SK-N-MC (cell line): ENCODE measurements at regions not wholly inside any gene's neighbourhood (a gene's known extent, or its start where the extent isn't known, plus 50 kb on each side); places are given as distances from the start of the nearest gene placed in this dataset.

Source experiments
- EZH2 ChIP-seq: fragments of 200-600 bp; sonication (generic); IDR thresholded peaks from one replicate; pipeline ENCODE4 v1.6.1; 2017; ENCODE audit warnings: antibody characterized with exemption
- POLR2AphosphoS5 ChIP-seq: IDR thresholded peaks from 2 replicates; pipeline ENCODE4 v1.6.1; 2012; ENCODE audit warnings: mild to moderate bottlenecking, low read depth, low read length, borderline replicate concordance

- TF ChIP-seq EZH2: no peak
- no peak for TF ChIP-seq POLR2AphosphoS5
These were observed 890.8 kb upstream of the PHF14 start for GRCh38 chr7:10082896-10083295.
